Ovary (tissue), 7 donors: ENCODE measurements at regions not wholly inside any gene's neighbourhood (a gene's known extent, or its start where the extent isn't known, plus 50 kb on each side); places are given as distances from the start of the nearest gene placed in this dataset.

Experiments used
- DNase-seq, 5 donors: peaks; one replicate each; pipeline ENCODE4 v3.0.0-alpha.2; 2019 to 2020
- H3K27ac ChIP-seq, 2 donors: fragments of 200-600 bp; one replicate each; pipeline versions ENCODE4 v1.5.1 to v1.8.0; 2019 to 2022
- H3K27me3 ChIP-seq: fragments of 200-600 bp; one replicate; pipeline ENCODE4 v1.8.0; 2022
- H3K36me3 ChIP-seq: fragments of 200-600 bp; sonication (generic); one replicate; pipeline ENCODE4 v1.5.1; 2019
- H3K4me1 ChIP-seq: one replicate; pipeline ENCODE4 v1.8.1; 2013; ENCODE audit warnings: mild to moderate bottlenecking, moderate library complexity; ENCODE audit not compliant: insufficient read depth
- H3K4me3 ChIP-seq: fragments of 200-600 bp; sonication (generic); one replicate; pipeline ENCODE4 v1.5.1; 2017
- H3K9me3 ChIP-seq, 2 donors: fragments of 200-600 bp in 1 of 2; sonication (generic) in 1 of 2; one replicate each; pipeline versions ENCODE4 v1.5.1 to v1.8.1; 2013 to 2019; ENCODE audit warnings: mild to moderate bottlenecking in 1 of 2, moderate library complexity in 1 of 2
- EP300 ChIP-seq: sonication (generic); formaldehyde crosslinking; IDR thresholded peaks from one replicate; pipeline ENCODE4 v1.6.1; 2017; ENCODE audit warnings: antibody characterized with exemption
- POLR2A ChIP-seq: fragments of 450-650 bp; IDR thresholded peaks from one replicate; pipeline ENCODE4 v1.6.1; 2017; ENCODE audit warnings: antibody characterized with exemption, mild to moderate bottlenecking, moderate library complexity
- WGBS, 3 donors: extraction: QIAGEN DNeasy Blood & Tissue Kit in 1 of 3; methylation state at CpG; one replicate each; pipeline versions ENCODE4 v1.1.5 to v1.1.7; 2013 to 2017; 5-methylcytosine and 5-hydroxymethylcytosine counted together
- intact Hi-C, 4 donors: fragments of 100-400 bp; cut with DNase I; formaldehyde crosslinking; loops; one replicate each; pipeline versions ENCODE4 v1.11.0 to v1.15.1; 2022 to 2023
- TF ChIP-seq, protein P1 (sequence below), 3 donors: fragments of 450-650 bp in 2 of 3; fragments of 200-600 bp in 1 of 3; IDR thresholded peaks; one replicate each; pipeline versions ENCODE4 v1.5.1 to v1.8.0; 2016 to 2022; ENCODE audit warnings: antibody characterized with exemption in 3 of 3, mild to moderate bottlenecking in 1 of 3
- donor health status: DM: no; HTN: no; CAD: no; lungs with moderate emphysema.
- donor health status: DM: no; HTN: no; CAD: no.
- donor health status: Bipolar disorder and iron deficiency.
- donor health status: DM: no; HTN: no; CAD: no.
- donor health status: DM: yes; HTN: yes; CAD: no.

DNA sequence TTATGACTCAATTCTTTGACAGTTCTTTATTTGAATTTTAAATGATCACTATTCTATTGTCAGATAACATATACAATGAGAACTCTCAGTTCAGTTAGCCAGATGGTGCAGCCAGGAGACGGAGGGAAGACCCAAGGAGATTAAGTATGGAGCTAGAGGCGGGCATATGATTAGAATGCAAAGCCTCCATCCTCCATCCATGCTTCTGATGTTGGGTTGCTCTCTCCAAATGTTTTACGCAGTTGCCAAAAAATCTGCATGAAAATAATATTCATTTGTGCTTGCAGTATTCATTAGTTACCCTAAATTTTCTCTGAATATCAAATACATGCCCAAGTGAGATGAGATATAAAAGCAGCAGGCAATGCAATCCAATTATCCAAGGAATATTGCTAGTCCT is 874.8 kb downstream of the C4orf33 start:
- TF ChIP-seq, protein P1, sequence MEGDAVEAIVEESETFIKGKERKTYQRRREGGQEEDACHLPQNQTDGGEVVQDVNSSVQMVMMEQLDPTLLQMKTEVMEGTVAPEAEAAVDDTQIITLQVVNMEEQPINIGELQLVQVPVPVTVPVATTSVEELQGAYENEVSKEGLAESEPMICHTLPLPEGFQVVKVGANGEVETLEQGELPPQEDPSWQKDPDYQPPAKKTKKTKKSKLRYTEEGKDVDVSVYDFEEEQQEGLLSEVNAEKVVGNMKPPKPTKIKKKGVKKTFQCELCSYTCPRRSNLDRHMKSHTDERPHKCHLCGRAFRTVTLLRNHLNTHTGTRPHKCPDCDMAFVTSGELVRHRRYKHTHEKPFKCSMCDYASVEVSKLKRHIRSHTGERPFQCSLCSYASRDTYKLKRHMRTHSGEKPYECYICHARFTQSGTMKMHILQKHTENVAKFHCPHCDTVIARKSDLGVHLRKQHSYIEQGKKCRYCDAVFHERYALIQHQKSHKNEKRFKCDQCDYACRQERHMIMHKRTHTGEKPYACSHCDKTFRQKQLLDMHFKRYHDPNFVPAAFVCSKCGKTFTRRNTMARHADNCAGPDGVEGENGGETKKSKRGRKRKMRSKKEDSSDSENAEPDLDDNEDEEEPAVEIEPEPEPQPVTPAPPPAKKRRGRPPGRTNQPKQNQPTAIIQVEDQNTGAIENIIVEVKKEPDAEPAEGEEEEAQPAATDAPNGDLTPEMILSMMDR (IDR thresholded peaks at IDR 0.05) = no peak
- TF ChIP-seq EP300 (no peak), POLR2A (no peak)
- no peaks in the 10 kb centered on the region for H3K36me3 ChIP-seq
- no peaks in the 10 kb centered on the region for H3K4me1 ChIP-seq
- H3K9me3 ChIP-seq = no peaks in the 10 kb centered on the region
- WGBS, 3 donors = 72 to 84% (median 83%) methylated on average over 3 of the region's 3 CpGs
- H3K27ac ChIP-seq = no peak overlapping the region
- intact Hi-C loops = no loop called here
- no peak overlapping the region for H3K4me3 ChIP-seq
- no peak for DNase-seq
- no peaks in the 10 kb centered on the region for H3K27me3 ChIP-seq

DNA sequence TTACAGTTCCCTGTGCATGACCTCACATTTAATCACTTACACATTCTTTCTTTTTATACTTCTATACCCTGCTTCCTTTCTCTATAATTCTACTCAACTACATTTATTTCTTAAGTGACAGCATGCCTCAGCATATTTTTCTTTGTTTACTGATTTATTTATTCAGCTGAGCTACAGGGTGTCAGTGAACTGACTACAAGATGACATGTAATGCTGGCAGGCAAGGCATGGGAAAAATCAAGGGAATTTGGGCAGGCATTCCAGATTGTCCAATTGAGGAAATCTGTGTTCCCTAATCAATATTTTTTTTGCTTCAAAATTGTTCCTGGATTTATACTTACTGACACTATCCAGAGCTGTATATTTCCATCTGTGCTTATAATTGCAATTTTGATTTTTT is 875.5 kb downstream of the C4orf33 start:
- no peak overlapping the region for H3K4me3 ChIP-seq
- H3K36me3 ChIP-seq = no peaks in the 10 kb centered on the region
- no peak overlapping the region for H3K27ac ChIP-seq
- TF ChIP-seq EP300 (no peak), POLR2A (no peak)
- TF ChIP-seq, protein P1 (IDR thresholded peaks at IDR 0.05) = no peak
- intact Hi-C loops = no loop called here
- no peaks in the 10 kb centered on the region for H3K27me3 ChIP-seq
- H3K4me1 ChIP-seq = no peaks in the 10 kb centered on the region
- no peak for DNase-seq
- no peaks in the 10 kb centered on the region for H3K9me3 ChIP-seq

DNA sequence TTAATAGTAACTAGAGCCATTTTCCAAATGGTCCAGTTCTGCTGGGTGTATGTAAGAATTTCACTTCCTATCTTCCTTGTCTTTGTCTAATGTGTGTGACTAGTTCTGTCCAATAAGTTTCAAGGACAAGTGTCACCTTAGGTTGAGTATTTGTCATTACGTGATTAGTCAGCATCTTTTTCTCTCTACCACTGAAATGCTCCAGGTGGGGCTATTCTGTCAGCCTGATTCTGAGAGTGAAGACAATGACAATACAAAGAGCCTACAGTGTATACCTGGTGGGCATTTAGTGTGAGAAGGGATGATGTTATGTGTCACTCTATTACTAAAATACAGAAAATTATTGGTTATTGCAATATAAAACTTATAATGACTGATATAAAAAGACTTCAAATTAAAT is 876.3 kb downstream of the C4orf33 start:
- TF ChIP-seq EP300 (no peak), POLR2A (no peak)
- TF ChIP-seq, protein P1 (IDR thresholded peaks at IDR 0.05) = no peak
- 89 to 90% (median 90%) methylated on average over 1 of the region's 1 CpG for WGBS, 3 donors
- Histone ChIP-seq H3K4me3 (no peak overlapping the region), H3K4me1 (no peaks in the 10 kb centered on the region), H3K27me3 (no peaks in the 10 kb centered on the region), H3K27ac (no peak overlapping the region), H3K36me3 (no peaks in the 10 kb centered on the region), H3K9me3 (no peaks in the 10 kb centered on the region)
- no peak for DNase-seq
- intact Hi-C loops = no loop called here

DNA sequence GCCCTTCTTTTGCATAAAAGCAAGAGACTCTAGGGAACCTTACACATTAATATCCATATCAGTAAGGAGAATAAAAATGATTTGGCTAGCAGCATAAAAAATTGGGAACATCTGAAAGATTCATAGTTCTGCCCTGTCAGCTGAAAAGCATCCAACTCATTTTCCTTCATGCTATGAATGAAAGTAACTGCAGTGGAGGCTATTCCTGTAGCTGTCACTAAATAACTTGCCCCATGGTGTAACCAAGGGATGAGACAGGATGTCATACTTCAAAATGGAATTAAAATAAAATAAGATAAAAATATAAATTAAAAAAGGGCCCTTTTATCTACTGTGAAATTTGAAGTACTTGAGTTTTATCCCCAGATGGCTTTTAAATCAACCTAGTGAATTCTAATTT is 878.8 kb downstream of the C4orf33 start:
- intact Hi-C loops = no loop called here
- Histone ChIP-seq H3K9me3 (no peaks in the 10 kb centered on the region), H3K27ac (no peak overlapping the region), H3K27me3 (no peaks in the 10 kb centered on the region), H3K4me3 (no peak overlapping the region), H3K36me3 (no peaks in the 10 kb centered on the region), H3K4me1 (no peaks in the 10 kb centered on the region)
- TF ChIP-seq POLR2A (no peak), EP300 (no peak)
- TF ChIP-seq, protein P1 (IDR thresholded peaks at IDR 0.05) = no peak
- no peak for DNase-seq

DNA sequence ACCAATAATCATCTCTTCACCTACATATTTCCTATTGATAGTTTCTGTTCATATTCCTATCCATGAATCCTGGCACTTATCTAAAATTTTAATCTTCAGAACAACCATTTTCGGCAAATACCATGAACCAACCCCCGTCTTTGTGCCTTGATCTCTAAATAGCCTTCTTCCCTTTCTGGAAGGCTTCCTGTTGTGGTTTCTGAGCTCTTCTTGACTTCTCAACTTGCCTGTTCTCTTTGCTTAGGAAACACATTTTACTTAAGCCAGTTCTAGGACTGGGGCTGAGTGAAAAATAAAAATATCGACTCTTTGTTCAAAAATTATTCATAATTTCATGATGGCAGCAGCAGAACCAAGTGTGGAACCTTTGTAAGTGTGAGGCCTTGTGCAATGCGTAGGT is 882.4 kb downstream of the C4orf33 start:
- intact Hi-C loops = no loop called here
- WGBS, 3 donors = 81 to 86% (median 83%) methylated on average over 4 of the region's 4 CpGs
- no peaks in the 10 kb centered on the region for H3K27me3 ChIP-seq

More for the DNA sequence above, 882.4 kb downstream of the C4orf33 start:
- H3K9me3 ChIP-seq = no peaks in the 10 kb centered on the region
- no peak overlapping the region for H3K27ac ChIP-seq
- no peaks in the 10 kb centered on the region for H3K4me1 ChIP-seq
- H3K4me3 ChIP-seq = no peak overlapping the region
- DNase-seq = no peak
- TF ChIP-seq EP300 (no peak), POLR2A (no peak)
- TF ChIP-seq, protein P1 (IDR thresholded peaks at IDR 0.05) = no peak
- H3K36me3 ChIP-seq = no peaks in the 10 kb centered on the region
